HG03575 (cell line): ENCODE measurements at regions not wholly inside any gene's neighbourhood (a gene's known extent, or its start where the extent isn't known, plus 50 kb on each side); places are given as distances from the start of the nearest gene placed in this dataset.
"Not testable (repeated sequence)": the region's sequence is repeated elsewhere in the genome, so short reads cannot be mapped to it uniquely, and the experiment has no call there.

ENCODE experiments used
- ATAC-seq: cut with Tn5 transposase; IDR thresholded peaks from one replicate; pipeline ENCODE4 v1.9.1; 2021; ENCODE audit not compliant: unreplicated experiment, insufficient number of reproducible peaks, low FRiP score; ENCODE audit errors: extremely low read depth

GRCh38 chr4:116018831-116019230 lies 905.4 kb upstream of the NDST4 start:
- ATAC-seq, result no peak

GRCh38 chr4:116016201-116016600 lies 902.8 kb upstream of the NDST4 start:
- ATAC-seq, result no peak

- no peak for ATAC-seq
Measured at GRCh38 chr4:116015549-116015948, 902.1 kb upstream of the NDST4 start.

GRCh38 chr4:116015062-116015461 lies 901.6 kb upstream of the NDST4 start:
- no peak for ATAC-seq

GRCh38 chr4:116010923-116011322 lies 897.5 kb upstream of the NDST4 start:
- no peak for ATAC-seq

GRCh38 chr4:116005806-116006088 lies 892.3 kb upstream of the NDST4 start:
- ATAC-seq, result no peak

GRCh38 chr4:116005037-116005805 lies 891.8 kb upstream of the NDST4 start:
- ATAC-seq, result no peak

GRCh38 chr4:116001291-116001690 lies 887.9 kb upstream of the NDST4 start:
- no peak for ATAC-seq

GRCh38 chr4:115986573-115986972 lies 873.2 kb upstream of the NDST4 start:
- ATAC-seq, result no peak

GRCh38 chr4:115975421-115976001 lies 862.1 kb upstream of the NDST4 start:
- not testable (repeated sequence) for ATAC-seq

GRCh38 chr4:115973768-115974167 lies 860.3 kb upstream of the NDST4 start:
- ATAC-seq, result no peak

- ATAC-seq, result no peak
Measured at GRCh38 chr4:115972967-115973366, 859.5 kb upstream of the NDST4 start.

GRCh38 chr4:115970859-115971258 lies 857.4 kb upstream of the NDST4 start:
- ATAC-seq, result no peak

- ATAC-seq, result no peak
Measured at GRCh38 chr4:115969756-115970155, 856.3 kb upstream of the NDST4 start.

GRCh38 chr4:115965588-115965987 lies 852.2 kb upstream of the NDST4 start:
- no peak for ATAC-seq

- ATAC-seq, result not testable (repeated sequence)
Measured at GRCh38 chr4:115956054-115956796, 842.8 kb upstream of the NDST4 start.

GRCh38 chr4:115950806-115951205 lies 837.4 kb upstream of the NDST4 start:
- ATAC-seq, result no peak

- ATAC-seq, result peak; percentile 79
Measured at GRCh38 chr4:115949974-115950743, 836.7 kb upstream of the NDST4 start.

- ATAC-seq, result no peak
Measured at GRCh38 chr4:115945026-115945425, 831.6 kb upstream of the NDST4 start.
